NAMALWA (cell line): ENCODE measurements at regions not wholly inside any gene's neighbourhood (a gene's known extent, or its start where the extent isn't known, plus 50 kb on each side); places are given as distances from the start of the nearest gene placed in this dataset.
"Not testable (repeated sequence)": the region's sequence is repeated elsewhere in the genome, so short reads cannot be mapped to it uniquely, and the experiment has no call there.

Experiments used
- DNase-seq: peaks from one replicate; pipeline ENCODE4 v3.0.0-alpha.2; 2015; ENCODE audit warnings: low spot score

- DNase-seq = no peak
Observed at GRCh38 chr11:71098776-71099175, 153.6 kb downstream of the SHANK2 start.

DNA sequence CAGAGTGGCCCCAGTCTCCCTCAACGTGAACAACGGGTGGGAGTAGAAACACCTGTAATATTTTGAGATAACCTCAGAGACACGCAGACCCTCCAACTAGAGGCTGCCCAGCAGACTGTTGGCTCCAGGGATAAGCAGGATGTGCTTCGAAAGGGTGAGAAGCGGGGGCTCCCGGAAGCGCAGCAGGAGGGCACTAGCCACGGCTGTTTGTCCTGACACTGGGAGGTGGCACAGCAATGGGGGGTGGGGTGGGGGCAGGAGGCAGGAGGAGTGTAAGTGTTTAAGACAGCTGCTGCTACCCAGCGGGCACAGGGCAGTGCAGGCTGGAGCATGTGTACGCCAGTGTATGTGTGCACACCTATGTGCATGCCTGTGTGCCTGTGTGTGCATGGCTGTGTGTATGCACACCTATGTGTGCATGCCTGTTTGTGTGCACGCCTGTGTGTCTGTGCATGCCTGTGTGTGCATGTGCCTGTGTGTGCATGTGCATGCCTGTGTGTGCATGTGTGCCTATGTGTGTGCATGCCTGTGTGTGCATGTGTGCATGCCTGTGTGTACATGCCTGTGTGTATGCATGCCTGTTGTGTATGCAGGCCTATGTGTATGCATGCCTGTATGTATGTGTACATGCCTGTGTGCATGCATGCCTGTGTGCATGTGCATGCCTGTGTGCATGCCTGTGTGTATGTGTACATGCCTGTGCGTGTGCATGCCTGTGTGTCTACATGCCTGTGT is 154.7 kb downstream of the SHANK2 start:
- no peak for DNase-seq

- no peak for DNase-seq
Observed at GRCh38 chr11:71096751-71097388, 155.5 kb downstream of the SHANK2 start.

DNA sequence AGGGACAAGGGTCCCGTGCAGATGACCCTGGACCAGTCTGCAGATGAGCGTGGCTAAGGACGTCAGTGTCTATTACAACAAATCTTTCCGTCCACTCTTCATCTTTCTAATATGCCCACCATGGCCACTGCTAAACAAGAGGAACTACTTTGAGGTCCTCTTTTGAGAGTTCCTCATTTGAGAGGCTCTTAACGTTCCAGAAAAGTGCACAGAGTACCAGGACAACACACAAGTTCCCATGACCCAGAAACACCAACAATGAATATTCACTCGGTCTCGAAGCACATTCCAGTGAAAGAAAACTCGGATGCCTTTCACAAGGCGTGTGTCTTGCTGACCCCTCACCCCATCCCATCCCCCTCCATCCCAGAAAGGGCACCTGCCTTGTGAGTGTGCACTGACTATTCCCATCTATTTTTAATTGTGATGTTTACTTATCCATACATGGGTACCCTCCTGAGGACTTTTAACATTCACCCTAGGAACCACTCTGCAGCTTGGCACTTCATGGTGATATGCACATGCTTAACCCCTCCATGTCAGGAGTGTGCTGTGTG is 157.0 kb downstream of the SHANK2 start:
- no peak for DNase-seq

DNA sequence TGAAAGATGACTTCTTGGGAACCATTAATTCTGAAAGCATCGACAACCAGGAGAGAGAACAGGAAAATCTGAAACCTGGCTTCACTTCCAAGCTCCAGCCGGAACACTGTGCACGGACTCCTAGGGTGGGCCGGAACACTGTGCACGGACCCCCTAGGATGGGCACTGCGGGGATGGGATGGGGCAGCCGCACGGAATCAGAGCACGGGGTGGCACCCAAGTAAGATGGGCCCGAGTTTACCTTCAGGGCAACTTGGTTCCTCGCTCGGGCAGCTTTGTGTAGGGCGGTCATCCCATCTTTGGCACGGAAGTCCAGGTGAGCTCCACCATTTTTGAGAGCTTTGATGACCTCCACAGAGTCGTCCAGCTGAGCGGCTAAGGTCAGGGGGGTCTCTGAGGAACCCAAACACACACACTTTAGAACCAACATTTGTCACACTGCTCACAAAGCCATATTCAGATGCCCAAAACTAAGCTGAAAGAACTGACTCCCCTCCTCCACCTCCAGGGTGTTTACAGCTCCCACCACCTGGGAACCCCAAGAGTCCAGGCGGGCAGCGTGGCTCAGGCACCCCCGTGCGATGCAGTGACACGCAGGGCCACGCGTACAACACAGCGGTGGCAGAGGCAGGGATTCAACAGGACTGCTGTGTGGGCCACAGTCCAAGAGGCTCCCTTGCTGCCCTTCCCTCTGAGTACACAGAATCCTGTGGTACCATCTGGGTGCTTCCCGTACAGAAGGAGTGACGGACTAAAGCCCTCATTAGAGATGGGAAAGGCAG is 157.9 kb downstream of the SHANK2 start:
- no peak for DNase-seq

- no peak for DNase-seq
Observed at GRCh38 chr11:71093783-71094182, 158.6 kb downstream of the SHANK2 start.

- no peak for DNase-seq
Observed at GRCh38 chr11:71091506-71092265, 160.7 kb downstream of the SHANK2 start.

DNA sequence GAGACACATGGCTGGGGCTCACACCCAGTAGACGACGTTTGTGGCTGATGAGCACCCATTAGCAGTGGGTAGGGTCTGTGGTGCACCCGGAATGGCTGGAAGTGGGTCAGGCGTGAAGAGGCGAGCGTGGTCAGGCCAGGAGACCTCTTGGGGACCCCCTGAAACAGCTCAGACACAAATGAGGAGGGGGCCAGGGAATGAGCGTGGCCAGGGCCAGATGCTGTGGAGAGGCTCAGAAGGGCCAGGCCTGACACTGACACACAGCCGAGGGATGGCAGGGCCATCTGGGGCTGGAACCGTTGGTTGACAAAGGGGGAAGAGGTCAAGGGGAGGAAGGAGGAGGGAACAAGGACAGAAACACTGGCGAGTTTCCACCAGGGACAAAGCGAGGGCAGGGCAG is 162.8 kb downstream of the SHANK2 start:
- no peak for DNase-seq

DNA sequence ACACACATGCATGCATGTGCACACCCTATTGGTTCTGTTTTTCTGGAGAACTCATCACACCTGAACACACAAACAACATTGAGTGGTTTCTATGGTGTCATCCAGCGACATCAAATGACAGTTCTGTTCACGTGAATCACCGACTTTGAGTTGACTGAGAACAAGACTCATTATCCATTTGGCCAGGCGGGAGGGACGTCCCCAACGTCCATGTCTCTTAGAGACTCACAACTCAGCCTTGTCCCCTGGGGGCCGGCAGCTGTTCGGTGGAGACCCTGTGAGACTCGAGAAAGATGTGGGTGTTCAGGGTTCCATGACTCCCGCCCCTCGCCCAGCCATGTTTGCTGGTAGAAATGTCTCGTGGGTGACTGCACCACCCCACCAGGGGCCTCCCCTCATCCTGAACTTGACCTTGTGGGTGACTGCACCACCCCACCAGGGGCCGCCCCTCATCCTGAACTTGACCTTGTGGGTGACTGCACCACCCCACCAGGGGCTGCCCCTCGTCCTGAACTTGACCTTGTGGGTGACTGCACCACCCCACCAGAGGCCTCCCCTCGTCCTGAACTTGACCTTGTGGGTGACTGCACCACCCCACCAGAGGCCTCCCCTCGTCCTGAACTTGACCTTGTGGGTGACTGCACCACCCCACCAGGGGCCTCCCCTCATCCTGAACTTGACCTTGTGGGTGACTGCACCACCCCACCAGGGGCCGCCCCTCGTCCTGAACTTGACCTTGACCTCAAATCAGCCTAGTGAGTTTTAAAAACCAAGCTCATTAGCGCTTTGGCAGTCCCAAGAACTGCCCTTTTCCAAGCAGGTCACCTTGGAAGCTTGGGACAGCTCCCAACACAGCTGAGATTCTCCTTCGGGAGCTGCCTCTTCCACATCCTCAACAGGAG is 163.8 kb downstream of the SHANK2 start:
- DNase-seq = not testable (repeated sequence)

GRCh38 chr11:71086687-71087258 is 165.6 kb downstream of the SHANK2 start:
- peak; percentile 8 for DNase-seq

GRCh38 chr11:71084306-71085012 is 167.9 kb downstream of the SHANK2 start:
- no peak for DNase-seq

GRCh38 chr11:71083105-71083504 is 169.3 kb downstream of the SHANK2 start:
- no peak for DNase-seq

GRCh38 chr11:71082454-71082853 is 169.9 kb downstream of the SHANK2 start:
- DNase-seq = no peak

- no peak for DNase-seq
Observed at GRCh38 chr11:71081704-71082230, 170.6 kb downstream of the SHANK2 start.

GRCh38 chr11:71080239-71081097 is 171.9 kb downstream of the SHANK2 start:
- peak; percentile 79 for DNase-seq

- DNase-seq = peak; percentile 6
Observed at GRCh38 chr11:71079795-71080194, 172.6 kb downstream of the SHANK2 start.

- DNase-seq = peak; percentile 14
Observed at GRCh38 chr11:71078482-71078881, 173.9 kb downstream of the SHANK2 start.

GRCh38 chr11:71076525-71077304 is 175.7 kb downstream of the SHANK2 start:
- DNase-seq = no peak
